ENCODE measurements at regions not wholly inside any gene's neighbourhood (a gene's known extent, or its start where the extent isn't known, plus 50 kb on each side); places are given as distances from the start of the nearest gene placed in this dataset.

DNA sequence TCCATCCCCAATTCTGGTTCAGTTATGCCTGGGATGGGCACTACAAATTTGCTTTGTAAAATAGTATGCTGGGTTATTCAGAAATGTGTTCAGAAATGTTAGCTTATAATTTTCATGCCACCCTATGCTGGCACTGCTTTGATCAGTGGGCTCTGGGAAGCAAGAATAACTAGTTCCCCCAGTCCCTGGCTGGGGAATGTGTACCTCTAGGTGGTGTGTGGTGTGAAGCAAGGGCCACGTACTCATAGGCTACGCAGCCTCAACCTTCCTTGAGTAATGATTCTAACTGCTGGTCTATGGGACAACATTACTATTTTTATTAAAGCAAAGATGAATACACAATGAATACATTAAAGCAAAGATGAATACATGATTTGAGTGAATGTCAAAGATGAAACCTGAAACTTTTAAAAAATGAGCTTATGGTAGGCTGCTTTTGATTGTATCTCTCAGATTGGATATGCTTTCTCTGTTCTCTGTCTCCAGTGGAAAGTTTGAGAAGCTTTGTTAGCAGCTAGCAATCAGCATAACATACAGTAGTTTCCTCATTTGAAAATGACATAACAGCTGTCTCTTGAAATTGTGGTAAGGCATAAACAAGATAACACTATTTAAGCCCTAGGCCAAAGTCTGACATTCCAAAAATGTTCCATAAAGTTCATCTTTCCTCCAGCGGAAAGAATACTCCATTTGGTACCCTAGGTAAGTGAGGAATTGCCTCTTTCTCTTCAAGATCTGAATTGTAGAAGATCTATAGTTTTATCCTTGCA, 174.7 kb upstream of the NFIB start:
- Histone ChIP-seq H3K4me1 (replicated peaks in 1 of 2; ENCODE audit: control insufficient read depth in 2 of 2, insufficient read depth in 2 of 2, low read length in 2 of 2) (no peaks in the 10 kb centered on the region; a peak in 2 of 5 replicates), H3K27ac (ENCODE audit: extremely low read depth, low read depth, low read length) (no peak overlapping the region), H2AFZ (ENCODE audit: low read depth, low read length) (no peak overlapping the region), H3K9ac (ENCODE audit: insufficient read depth in 1 of 2, low read depth in 2 of 2, low read length in 2 of 2) (no peak overlapping the region), H3K9me1 (ENCODE audit: control insufficient read depth, insufficient read depth, low read length) (no peaks in the 10 kb centered on the region), H3K4me3 (no peak overlapping the region), H3K4me2 (ENCODE audit: insufficient read depth, low read length) (no peak overlapping the region), H3K79me2 (ENCODE audit: control insufficient read depth, insufficient read depth, low read length) (no peaks in the 10 kb centered on the region), H3K27me3 (ENCODE audit: control insufficient read depth in 2 of 2, insufficient read depth in 2 of 2, low read length in 2 of 2) (no peaks in the 10 kb centered on the region), H3K36me3 (ENCODE audit: control insufficient read depth, insufficient read depth, low read length) (no peaks in the 10 kb centered on the region), H3K9me3 (replicated peaks; ENCODE audit: control insufficient read depth, insufficient read depth, low read depth, low read length) (no peaks in the 10 kb centered on the region), H4K20me1 (replicated peaks; ENCODE audit: control insufficient read depth, insufficient read depth, low read length) (no peaks in the 10 kb centered on the region)
- intact Hi-C loops (cut with micrococcal nuclease) = no loop called here
- BruUV-seq (replicated peaks) = no TSS peak
- no peak for ATAC-seq
- CTCF ChIA-PET (ENCODE audit: low intra/inter-chr PET ratio) = no interaction called here
- FAIRE-seq = no peak
- 84% methylated on average over 3 of the region's 3 CpGs for WGBS (ENCODE audit: insufficient coverage, low coverage, missing lambda C conversion rate)
- DNase-seq (ENCODE audit: extremely low read depth in 1 of 4, low spot score in 3 of 4) = no peak
- in situ Hi-C loops (cut with MboI) = no loop called here
- POLR2A ChIA-PET = interaction anchor here (1.1 kb wide), 1 partner anchor 16 kb away, joined by 6 read pairs; no protein-coding TSS in a partner anchor
- TF ChIP-seq POLR2G (IDR thresholded peaks at IDR 0.05; ENCODE audit: low read depth, low read length) (no peak), POLR2H (tag; IDR thresholded peaks at IDR 0.05; ENCODE audit: low read depth) (no peak), MIER1 (IDR thresholded peaks at IDR 0.05; ENCODE audit: low read depth) (no peak), E2F3 (CRISPR knock-in tag; IDR thresholded peaks at IDR 0.05) (no peak), U2AF2 (optimal IDR thresholded peaks at IDR 0.05; ENCODE audit: low read depth, low read length) (no peak), SREBF1 (IDR thresholded peaks at IDR 0.05; ENCODE audit: borderline replicate concordance, low read depth, low read length) (no peak), NFE2L1 (tag; IDR thresholded peaks at IDR 0.05; ENCODE audit: borderline replicate concordance, low read depth) (no peak), PURB (CRISPR knock-in tag; IDR thresholded peaks at IDR 0.05; ENCODE audit: low read depth) (no peak), RUNX1 (IDR thresholded peaks at IDR 0.05; ENCODE audit: low read depth) (no peak), ETV6 (IDR thresholded peaks at IDR 0.05; ENCODE audit: borderline replicate concordance in 1 of 2, low read depth in 2 of 2, low read length in 1 of 2) (no peak), ETV6 (CRISPR knock-in tag; IDR thresholded peaks at IDR 0.05; ENCODE audit: borderline replicate concordance) (no peak)
- TF ChIP-seq, protein P1, sequence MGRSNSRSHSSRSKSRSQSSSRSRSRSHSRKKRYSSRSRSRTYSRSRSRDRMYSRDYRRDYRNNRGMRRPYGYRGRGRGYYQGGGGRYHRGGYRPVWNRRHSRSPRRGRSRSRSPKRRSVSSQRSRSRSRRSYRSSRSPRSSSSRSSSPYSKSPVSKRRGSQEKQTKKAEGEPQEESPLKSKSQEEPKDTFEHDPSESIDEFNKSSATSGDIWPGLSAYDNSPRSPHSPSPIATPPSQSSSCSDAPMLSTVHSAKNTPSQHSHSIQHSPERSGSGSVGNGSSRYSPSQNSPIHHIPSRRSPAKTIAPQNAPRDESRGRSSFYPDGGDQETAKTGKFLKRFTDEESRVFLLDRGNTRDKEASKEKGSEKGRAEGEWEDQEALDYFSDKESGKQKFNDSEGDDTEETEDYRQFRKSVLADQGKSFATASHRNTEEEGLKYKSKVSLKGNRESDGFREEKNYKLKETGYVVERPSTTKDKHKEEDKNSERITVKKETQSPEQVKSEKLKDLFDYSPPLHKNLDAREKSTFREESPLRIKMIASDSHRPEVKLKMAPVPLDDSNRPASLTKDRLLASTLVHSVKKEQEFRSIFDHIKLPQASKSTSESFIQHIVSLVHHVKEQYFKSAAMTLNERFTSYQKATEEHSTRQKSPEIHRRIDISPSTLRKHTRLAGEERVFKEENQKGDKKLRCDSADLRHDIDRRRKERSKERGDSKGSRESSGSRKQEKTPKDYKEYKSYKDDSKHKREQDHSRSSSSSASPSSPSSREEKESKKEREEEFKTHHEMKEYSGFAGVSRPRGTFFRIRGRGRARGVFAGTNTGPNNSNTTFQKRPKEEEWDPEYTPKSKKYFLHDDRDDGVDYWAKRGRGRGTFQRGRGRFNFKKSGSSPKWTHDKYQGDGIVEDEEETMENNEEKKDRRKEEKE (IDR thresholded peaks at IDR 0.05; ENCODE audit: borderline replicate concordance in 1 of 2, control insufficient read depth in 1 of 2, low read depth in 2 of 2, low read length in 1 of 2) = no peak
- TF ChIP-seq, protein P2, sequence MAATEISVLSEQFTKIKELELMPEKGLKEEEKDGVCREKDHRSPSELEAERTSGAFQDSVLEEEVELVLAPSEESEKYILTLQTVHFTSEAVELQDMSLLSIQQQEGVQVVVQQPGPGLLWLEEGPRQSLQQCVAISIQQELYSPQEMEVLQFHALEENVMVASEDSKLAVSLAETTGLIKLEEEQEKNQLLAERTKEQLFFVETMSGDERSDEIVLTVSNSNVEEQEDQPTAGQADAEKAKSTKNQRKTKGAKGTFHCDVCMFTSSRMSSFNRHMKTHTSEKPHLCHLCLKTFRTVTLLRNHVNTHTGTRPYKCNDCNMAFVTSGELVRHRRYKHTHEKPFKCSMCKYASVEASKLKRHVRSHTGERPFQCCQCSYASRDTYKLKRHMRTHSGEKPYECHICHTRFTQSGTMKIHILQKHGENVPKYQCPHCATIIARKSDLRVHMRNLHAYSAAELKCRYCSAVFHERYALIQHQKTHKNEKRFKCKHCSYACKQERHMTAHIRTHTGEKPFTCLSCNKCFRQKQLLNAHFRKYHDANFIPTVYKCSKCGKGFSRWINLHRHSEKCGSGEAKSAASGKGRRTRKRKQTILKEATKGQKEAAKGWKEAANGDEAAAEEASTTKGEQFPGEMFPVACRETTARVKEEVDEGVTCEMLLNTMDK (IDR thresholded peaks at IDR 0.05; ENCODE audit: borderline replicate concordance, insufficient read depth, low read depth, low read length, poor library complexity, severe bottlenecking) = no peak
- TF ChIP-seq, protein P3, sequence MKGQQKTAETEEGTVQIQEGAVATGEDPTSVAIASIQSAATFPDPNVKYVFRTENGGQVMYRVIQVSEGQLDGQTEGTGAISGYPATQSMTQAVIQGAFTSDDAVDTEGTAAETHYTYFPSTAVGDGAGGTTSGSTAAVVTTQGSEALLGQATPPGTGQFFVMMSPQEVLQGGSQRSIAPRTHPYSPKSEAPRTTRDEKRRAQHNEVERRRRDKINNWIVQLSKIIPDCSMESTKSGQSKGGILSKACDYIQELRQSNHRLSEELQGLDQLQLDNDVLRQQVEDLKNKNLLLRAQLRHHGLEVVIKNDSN (CRISPR knock-in tag; IDR thresholded peaks at IDR 0.05) = no peak

All from K562 (cell line).